Liver (tissue), 3 donors: ENCODE measurements at regions not wholly inside any gene's neighbourhood (a gene's known extent, or its start where the extent isn't known, plus 50 kb on each side); places are given as distances from the start of the nearest gene placed in this dataset.

ENCODE experiments used
- ATF3 ChIP-seq: IDR thresholded peaks from 2 replicates; pipeline ENCODE4 v1.6.1; 2016; ENCODE audit warnings: antibody characterized with exemption
- CTCF ChIP-seq: fragments of 150-350 bp; IDR thresholded peaks from 2 replicates; pipeline ENCODE4 v1.5.1; 2017; ENCODE audit warnings: improper control_type of control experiment, low read depth, low read length; ENCODE audit not compliant: missing input control
- EGR1 ChIP-seq, 2 donors: IDR thresholded peaks; 2 replicates each; pipeline ENCODE4 v1.6.1; 2016 to 2018; ENCODE audit warnings: antibody characterized with exemption in 2 of 2, low read depth in 2 of 2
- GABPA ChIP-seq, 2 donors: IDR thresholded peaks in 1 of 2; conservative IDR thresholded peaks in 1 of 2; 2 replicates each; pipeline ENCODE4 v1.6.1; 2016; ENCODE audit warnings: antibody characterized with exemption in 2 of 2, mild to moderate bottlenecking in 1 of 2, moderate library complexity in 1 of 2
- HNF4A ChIP-seq, 2 donors: conservative IDR thresholded peaks; 2 replicates each; pipeline ENCODE4 v1.6.1; 2016; ENCODE audit warnings: antibody characterized with exemption in 2 of 2, mild to moderate bottlenecking in 2 of 2
- NR2F2 ChIP-seq: IDR thresholded peaks from 2 replicates; pipeline ENCODE4 v1.6.1; 2016; ENCODE audit warnings: antibody characterized with exemption
- RAD21 ChIP-seq, 2 donors: IDR thresholded peaks; 2 replicates each; pipeline ENCODE4 v1.6.1; 2016; ENCODE audit warnings: antibody characterized with exemption in 2 of 2, mild to moderate bottlenecking in 2 of 2
- REST ChIP-seq: IDR thresholded peaks from 2 replicates; pipeline ENCODE4 v1.6.1; 2016; ENCODE audit warnings: antibody characterized with exemption, mild to moderate bottlenecking
- RXRA ChIP-seq, 2 donors: IDR thresholded peaks; 2 replicates each; pipeline ENCODE4 v1.6.1; 2017 to 2018; ENCODE audit warnings: antibody characterized with exemption in 2 of 2, mild to moderate bottlenecking in 1 of 2
- SP1 ChIP-seq: IDR thresholded peaks from 2 replicates; pipeline ENCODE4 v1.6.1; 2018; ENCODE audit warnings: antibody characterized with exemption, mild to moderate bottlenecking
- TAF1 ChIP-seq: conservative IDR thresholded peaks from 2 replicates; pipeline ENCODE4 v1.6.1; 2016; ENCODE audit warnings: antibody characterized with exemption, mild to moderate bottlenecking
- ZBTB33 ChIP-seq: IDR thresholded peaks from 2 replicates; pipeline ENCODE4 v1.6.1; 2016; ENCODE audit warnings: antibody characterized with exemption
- TF ChIP-seq, protein P1 (sequence below): IDR thresholded peaks from 2 replicates; pipeline ENCODE4 v1.6.1; 2016; ENCODE audit warnings: antibody characterized with exemption
- donor health status: healthy.
- donor health status: healthy.

GRCh38 chr13:104975272-104975671 is 1560.2 kb downstream of the EFNB2 start:
- no peak for TF ChIP-seq GABPA (IDR thresholded peaks at IDR 0.05 in 1 of 2, conservative IDR thresholded peaks at IDR 0.05 in 1 of 2)
- no peak for TF ChIP-seq CTCF
- no peak for TF ChIP-seq RAD21 (IDR thresholded peaks at IDR 0.05)
- no peak for TF ChIP-seq REST
- no peak for TF ChIP-seq TAF1
- TF ChIP-seq EGR1 (IDR thresholded peaks at IDR 0.05; ENCODE audit: low read depth in 2 of 2), result no peak
- TF ChIP-seq, protein P1, sequence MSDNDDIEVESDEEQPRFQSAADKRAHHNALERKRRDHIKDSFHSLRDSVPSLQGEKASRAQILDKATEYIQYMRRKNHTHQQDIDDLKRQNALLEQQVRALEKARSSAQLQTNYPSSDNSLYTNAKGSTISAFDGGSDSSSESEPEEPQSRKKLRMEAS, result no peak
- TF ChIP-seq SP1, result no peak
- no peak for TF ChIP-seq HNF4A (conservative IDR thresholded peaks at IDR 0.05)
- no peak for TF ChIP-seq RXRA (IDR thresholded peaks at IDR 0.05)
- TF ChIP-seq ATF3, result no peak
- no peak for TF ChIP-seq ZBTB33
- no peak for TF ChIP-seq NR2F2
